ENCODE measurements at regions not wholly inside any gene's neighbourhood (a gene's known extent, or its start where the extent isn't known, plus 50 kb on each side); places are given as distances from the start of the nearest gene placed in this dataset.

- H3K9me3 ChIP-seq, result no peaks in the 10 kb centered on the region
- TF ChIP-seq POLR2A (IDR thresholded peaks at IDR 0.05), result no peak
- TF ChIP-seq CTCF (IDR thresholded peaks at IDR 0.05), result no peak
- no peaks in the 10 kb centered on the region for H3K27me3 ChIP-seq
- H3K4me1 ChIP-seq, result peaks cover 11 to 16% of the 10 kb centered on the region in 2 donors
- WGBS, 2 donors, result 44 to 56% methylated on average over 4 to 5 of the region's 8 CpGs
- H3K36me3 ChIP-seq, result no peaks in the 10 kb centered on the region
- H3K4me3 ChIP-seq (replicated peaks in 1 of 3), result no peak overlapping the region
- H3K27ac ChIP-seq, result no peak overlapping the region
- peak in 1 of 2 donors; percentile 12 for DNase-seq
- intact Hi-C loops (cut with DNase I), result no loop called here
These were observed 342.0 kb downstream of the SIPA1L2 start for GRCh38 chr1:232287676-232288569.

- 96 to 97% methylated on average over 6 of the region's 6 CpGs for WGBS, 2 donors
- no peaks in the 10 kb centered on the region for H3K36me3 ChIP-seq
- H3K27me3 ChIP-seq, result no peaks in the 10 kb centered on the region
- no peaks in the 10 kb centered on the region for H3K9me3 ChIP-seq
- H3K27ac ChIP-seq, result no peak overlapping the region
- H3K4me3 ChIP-seq (replicated peaks in 1 of 3), result no peak overlapping the region
- no peak for TF ChIP-seq CTCF (IDR thresholded peaks at IDR 0.05)
- no peak for TF ChIP-seq POLR2A (IDR thresholded peaks at IDR 0.05)
- no peak for DNase-seq
- H3K4me1 ChIP-seq, result no peaks in the 10 kb centered on the region
- intact Hi-C loops (cut with DNase I), result no loop called here
These were observed 344.8 kb downstream of the SIPA1L2 start for GRCh38 chr1:232285138-232285537.

- H3K9me3 ChIP-seq, result no peaks in the 10 kb centered on the region
- intact Hi-C loops (cut with DNase I), result no loop called here
- no peak overlapping the region for H3K27ac ChIP-seq
- TF ChIP-seq CTCF (IDR thresholded peaks at IDR 0.05), result no peak
- no peak for TF ChIP-seq POLR2A (IDR thresholded peaks at IDR 0.05)
- no peaks in the 10 kb centered on the region for H3K36me3 ChIP-seq
- DNase-seq, result no peak
- H3K4me3 ChIP-seq (replicated peaks in 1 of 3), result no peak overlapping the region
- H3K4me1 ChIP-seq, result no peaks in the 10 kb centered on the region
- no peaks in the 10 kb centered on the region for H3K27me3 ChIP-seq
- WGBS, 2 donors, result 81 to 85% methylated on average over 4 of the region's 4 CpGs
These were observed 346.1 kb downstream of the SIPA1L2 start for GRCh38 chr1:232283864-232284263.

- DNase-seq, result no peak
- intact Hi-C loops (cut with DNase I), result no loop called here
- H3K27me3 ChIP-seq, result no peaks in the 10 kb centered on the region
- H3K36me3 ChIP-seq, result no peaks in the 10 kb centered on the region
- no peak overlapping the region for H3K4me3 ChIP-seq (replicated peaks in 1 of 3)
- WGBS, 2 donors, result 98 to 100% methylated on average over 1 of the region's 1 CpG
- TF ChIP-seq POLR2A (IDR thresholded peaks at IDR 0.05) (no peak), CTCF (IDR thresholded peaks at IDR 0.05) (no peak)
- no peaks in the 10 kb centered on the region for H3K9me3 ChIP-seq
- H3K4me1 ChIP-seq, result no peaks in the 10 kb centered on the region
- H3K27ac ChIP-seq, result no peak overlapping the region
These were observed 347.4 kb downstream of the SIPA1L2 start for GRCh38 chr1:232282498-232282897.

- Histone ChIP-seq H3K27me3 (no peaks in the 10 kb centered on the region), H3K9me3 (no peaks in the 10 kb centered on the region), H3K4me1 (no peaks in the 10 kb centered on the region), H3K36me3 (no peaks in the 10 kb centered on the region), H3K4me3 (replicated peaks in 1 of 3) (no peak overlapping the region), H3K27ac (no peak overlapping the region)
- intact Hi-C loops (cut with DNase I), result no loop called here
- TF ChIP-seq POLR2A (IDR thresholded peaks at IDR 0.05), result no peak
- TF ChIP-seq CTCF (IDR thresholded peaks at IDR 0.05), result no peak
- DNase-seq, result no peak
- 77 to 87% methylated on average over 4 of the region's 4 CpGs for WGBS, 2 donors
These were observed 349.0 kb downstream of the SIPA1L2 start for GRCh38 chr1:232280910-232281309.
